ENCODE measurements at regions not wholly inside any gene's neighbourhood (a gene's known extent, or its start where the extent isn't known, plus 50 kb on each side); places are given as distances from the start of the nearest gene placed in this dataset.

DNA sequence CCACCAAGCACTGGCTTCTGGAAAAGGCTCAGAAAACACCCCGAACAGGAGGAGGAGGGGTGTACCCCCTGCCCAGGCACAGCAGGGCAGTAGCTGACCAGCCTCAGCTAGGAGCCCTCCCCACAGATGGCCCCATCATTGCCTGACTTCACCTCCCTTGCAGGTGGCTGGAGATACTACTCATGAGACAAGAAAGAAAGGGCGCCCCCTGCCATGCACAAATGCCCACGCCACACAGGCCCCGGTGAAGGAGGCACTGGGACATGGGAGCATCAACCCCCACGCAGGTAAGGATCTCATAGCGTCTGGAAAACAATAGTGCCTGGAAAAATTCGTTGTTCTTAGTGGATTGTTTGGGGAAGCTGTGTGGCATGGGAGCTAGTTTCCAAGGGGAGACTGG lies 240.6 kb downstream of the TFCP2L1 start:
- no peaks in the 10 kb centered on the region for H3K9me3 Mint-ChIP-seq (ENCODE audit: low read depth)
- peaks cover 2% of the 10 kb centered on the region for H3K27me3 Mint-ChIP-seq
- no peak overlapping the region for H3K4me3 Mint-ChIP-seq
- H3K4me1 Mint-ChIP-seq (ENCODE audit: low read depth), result no peaks in the 10 kb centered on the region
- H3K27ac Mint-ChIP-seq, result no peak overlapping the region
- no peaks in the 10 kb centered on the region for H3K36me3 Mint-ChIP-seq

DNA sequence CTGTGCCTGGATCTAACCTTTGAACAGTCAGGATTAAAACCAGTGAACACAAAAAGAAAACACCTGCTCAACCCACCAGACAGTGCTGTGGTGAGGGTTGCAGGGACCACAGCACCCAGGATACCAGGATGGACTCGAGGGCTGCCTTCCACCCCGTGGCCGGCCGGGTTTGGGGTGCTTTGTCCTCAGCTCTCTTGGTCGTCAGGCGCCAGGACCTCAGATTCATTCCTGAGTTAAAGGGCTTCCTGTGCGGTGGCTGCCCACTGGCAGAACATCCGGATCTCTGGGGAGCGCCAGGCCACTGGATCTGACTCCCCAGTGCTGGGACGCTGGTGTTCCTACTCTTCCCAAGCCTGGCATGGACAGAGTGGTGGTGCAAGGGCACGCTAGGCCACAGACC lies 239.8 kb downstream of the TFCP2L1 start:
- Mint-ChIP-seq H3K4me3 (no peak overlapping the region), H3K36me3 (no peaks in the 10 kb centered on the region), H3K27me3 (no peaks in the 10 kb centered on the region)

DNA sequence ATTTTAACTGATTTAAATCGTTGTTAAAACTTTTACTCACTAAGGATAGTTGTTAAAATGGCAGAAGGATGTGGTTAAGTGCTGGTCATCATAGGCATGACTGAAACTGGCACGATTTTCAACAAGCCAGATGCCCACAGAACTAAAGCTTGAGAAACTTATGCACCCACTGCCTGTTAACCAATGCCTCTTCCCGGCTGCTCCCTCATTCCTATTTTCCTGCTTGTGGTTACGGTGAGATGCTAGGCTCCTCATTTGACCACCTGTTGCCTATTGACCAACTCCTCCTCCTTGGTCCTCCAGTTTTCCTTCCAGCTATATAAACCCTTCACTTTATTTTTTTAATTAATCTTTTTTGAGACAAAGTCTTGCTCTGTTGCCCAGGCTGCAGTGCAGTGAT lies 238.7 kb downstream of the TFCP2L1 start:
- Mint-ChIP-seq H3K9me3 (ENCODE audit: low read depth) (no peaks in the 10 kb centered on the region), H3K27me3 (no peaks in the 10 kb centered on the region), H3K27ac (no peak overlapping the region), H3K4me1 (ENCODE audit: low read depth) (no peaks in the 10 kb centered on the region), H3K36me3 (no peaks in the 10 kb centered on the region), H3K4me3 (no peak overlapping the region)

More for the DNA sequence above, 239.8 kb downstream of the TFCP2L1 start:
- no peaks in the 10 kb centered on the region for H3K4me1 Mint-ChIP-seq (ENCODE audit: low read depth)
- no peaks in the 10 kb centered on the region for H3K9me3 Mint-ChIP-seq (ENCODE audit: low read depth)
- no peak overlapping the region for H3K27ac Mint-ChIP-seq

GRCh38 chr2:121047383-121047782 lies 237.6 kb downstream of the TFCP2L1 start:
- H3K4me3 Mint-ChIP-seq, result no peak overlapping the region
- no peaks in the 10 kb centered on the region for H3K27me3 Mint-ChIP-seq
- H3K36me3 Mint-ChIP-seq, result no peaks in the 10 kb centered on the region
- H3K9me3 Mint-ChIP-seq (ENCODE audit: low read depth), result no peaks in the 10 kb centered on the region
- no peaks in the 10 kb centered on the region for H3K4me1 Mint-ChIP-seq (ENCODE audit: low read depth)
- H3K27ac Mint-ChIP-seq, result no peak overlapping the region

DNA sequence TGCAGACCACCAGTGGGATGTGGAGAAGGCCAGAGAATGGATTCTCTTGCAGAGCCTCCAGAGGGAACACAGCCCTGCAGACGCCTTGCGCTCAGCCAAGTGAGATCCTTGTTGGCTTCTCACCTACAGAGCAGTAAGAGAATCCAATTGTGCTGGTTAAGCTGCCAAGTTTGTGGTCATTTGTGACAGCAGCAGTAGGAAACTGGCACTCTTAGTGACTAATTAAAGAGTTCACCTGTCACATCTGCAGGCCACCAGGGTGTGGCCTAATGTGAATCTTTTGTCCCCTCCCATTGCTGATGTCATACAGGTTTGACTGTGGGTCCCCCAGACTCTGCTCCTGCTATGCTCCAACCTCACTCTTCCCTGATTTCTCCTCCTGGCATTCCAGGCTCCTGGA lies 235.9 kb downstream of the TFCP2L1 start:
- Mint-ChIP-seq H3K27me3 (no peaks in the 10 kb centered on the region), H3K27ac (no peak overlapping the region), H3K4me3 (no peak overlapping the region), H3K36me3 (no peaks in the 10 kb centered on the region), H3K9me3 (ENCODE audit: low read depth) (no peaks in the 10 kb centered on the region), H3K4me1 (ENCODE audit: low read depth) (no peaks in the 10 kb centered on the region)

GRCh38 chr2:121049950-121050585 lies 234.9 kb downstream of the TFCP2L1 start:
- H3K4me3 Mint-ChIP-seq, result no peak overlapping the region
- H3K9me3 Mint-ChIP-seq (ENCODE audit: low read depth), result no peaks in the 10 kb centered on the region
- no peaks in the 10 kb centered on the region for H3K4me1 Mint-ChIP-seq (ENCODE audit: low read depth)

DNA sequence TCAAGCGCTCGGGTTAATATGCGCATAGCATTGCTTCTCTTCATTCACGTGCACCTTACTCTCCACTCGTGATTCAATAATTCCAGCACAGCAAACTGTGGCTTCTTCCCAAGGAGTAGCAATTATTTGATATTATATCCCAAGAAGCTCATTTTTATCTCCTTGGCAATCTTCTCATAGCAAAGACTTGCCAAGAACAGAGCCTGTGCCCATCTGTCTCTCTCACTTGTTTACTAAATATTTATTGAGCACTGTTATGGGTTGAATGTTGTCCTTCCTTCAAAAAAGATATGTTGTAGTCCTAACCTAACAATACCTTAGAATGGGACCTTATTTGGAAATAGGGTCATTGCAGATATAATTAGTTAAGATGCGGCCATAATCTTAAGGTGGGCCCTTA lies 233.7 kb downstream of the TFCP2L1 start:
- no peak overlapping the region for H3K4me3 Mint-ChIP-seq
- no peaks in the 10 kb centered on the region for H3K27me3 Mint-ChIP-seq
- no peak overlapping the region for H3K27ac Mint-ChIP-seq
- no peaks in the 10 kb centered on the region for H3K36me3 Mint-ChIP-seq
- H3K9me3 Mint-ChIP-seq (ENCODE audit: low read depth), result no peaks in the 10 kb centered on the region
- no peaks in the 10 kb centered on the region for H3K4me1 Mint-ChIP-seq (ENCODE audit: low read depth)

More at GRCh38 chr2:121049950-121050585, 234.9 kb downstream of the TFCP2L1 start:
- H3K27ac Mint-ChIP-seq, result no peak overlapping the region
- no peaks in the 10 kb centered on the region for H3K36me3 Mint-ChIP-seq
- no peaks in the 10 kb centered on the region for H3K27me3 Mint-ChIP-seq

- no peak overlapping the region for H3K27ac Mint-ChIP-seq
- H3K4me1 Mint-ChIP-seq (ENCODE audit: low read depth), result no peaks in the 10 kb centered on the region
- no peaks in the 10 kb centered on the region for H3K27me3 Mint-ChIP-seq
- no peak overlapping the region for H3K4me3 Mint-ChIP-seq
- no peaks in the 10 kb centered on the region for H3K36me3 Mint-ChIP-seq
- no peaks in the 10 kb centered on the region for H3K9me3 Mint-ChIP-seq (ENCODE audit: low read depth)
These were observed 233.0 kb downstream of the TFCP2L1 start for GRCh38 chr2:121052023-121052422.

- no peaks in the 10 kb centered on the region for H3K4me1 Mint-ChIP-seq (ENCODE audit: low read depth)
- no peak overlapping the region for H3K27ac Mint-ChIP-seq
- H3K4me3 Mint-ChIP-seq, result no peak overlapping the region
- H3K27me3 Mint-ChIP-seq, result no peaks in the 10 kb centered on the region
- no peaks in the 10 kb centered on the region for H3K9me3 Mint-ChIP-seq (ENCODE audit: low read depth)
- H3K36me3 Mint-ChIP-seq, result no peaks in the 10 kb centered on the region
These were observed 232.5 kb downstream of the TFCP2L1 start for GRCh38 chr2:121052521-121052920.

DNA sequence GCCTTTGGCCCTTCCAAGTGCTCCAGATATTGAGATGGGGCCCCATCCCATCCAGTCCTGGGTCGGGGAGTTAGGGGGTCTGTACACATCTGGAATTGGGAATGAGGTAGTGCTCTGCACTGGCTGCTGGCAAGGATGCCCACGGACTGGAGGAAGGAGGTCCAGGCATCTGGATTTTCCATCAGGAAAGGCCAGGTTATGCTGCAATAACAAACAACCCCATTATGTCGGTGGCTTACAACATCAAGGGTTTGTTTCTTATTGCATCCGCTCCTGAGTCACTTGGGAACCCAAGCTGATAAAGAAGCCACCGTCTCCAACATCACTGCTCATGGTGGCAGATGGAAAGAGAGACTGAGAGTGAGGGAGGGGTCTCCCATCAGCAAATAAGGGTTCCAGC lies 229.9 kb downstream of the TFCP2L1 start:
- Mint-ChIP-seq H3K27ac (no peak overlapping the region), H3K4me3 (no peak overlapping the region)

GRCh38 chr2:121055501-121055900 lies 229.5 kb downstream of the TFCP2L1 start:
- no peaks in the 10 kb centered on the region for H3K27me3 Mint-ChIP-seq
- no peaks in the 10 kb centered on the region for H3K4me1 Mint-ChIP-seq (ENCODE audit: low read depth)
- H3K36me3 Mint-ChIP-seq, result no peaks in the 10 kb centered on the region
- H3K9me3 Mint-ChIP-seq (ENCODE audit: low read depth), result no peaks in the 10 kb centered on the region
- H3K4me3 Mint-ChIP-seq, result no peak overlapping the region
- no peak overlapping the region for H3K27ac Mint-ChIP-seq

More for the DNA sequence above, 229.9 kb downstream of the TFCP2L1 start:
- Mint-ChIP-seq H3K4me1 (ENCODE audit: low read depth) (no peaks in the 10 kb centered on the region), H3K9me3 (ENCODE audit: low read depth) (no peaks in the 10 kb centered on the region), H3K36me3 (no peaks in the 10 kb centered on the region), H3K27me3 (no peaks in the 10 kb centered on the region)

GRCh38 chr2:121058852-121059558 lies 226.0 kb downstream of the TFCP2L1 start:
- Mint-ChIP-seq H3K9me3 (ENCODE audit: low read depth) (no peaks in the 10 kb centered on the region), H3K4me1 (ENCODE audit: low read depth) (no peaks in the 10 kb centered on the region), H3K4me3 (no peak overlapping the region), H3K27me3 (peaks cover 4% of the 10 kb centered on the region), H3K27ac (no peak overlapping the region), H3K36me3 (no peaks in the 10 kb centered on the region)

GRCh38 chr2:121059651-121060649 lies 225.1 kb downstream of the TFCP2L1 start:
- H3K4me1 Mint-ChIP-seq (ENCODE audit: low read depth), result no peaks in the 10 kb centered on the region
- no peak overlapping the region for H3K27ac Mint-ChIP-seq
- H3K9me3 Mint-ChIP-seq (ENCODE audit: low read depth), result no peaks in the 10 kb centered on the region
- H3K36me3 Mint-ChIP-seq, result no peaks in the 10 kb centered on the region
- H3K27me3 Mint-ChIP-seq, result peaks cover 6% of the 10 kb centered on the region
- no peak overlapping the region for H3K4me3 Mint-ChIP-seq

DNA sequence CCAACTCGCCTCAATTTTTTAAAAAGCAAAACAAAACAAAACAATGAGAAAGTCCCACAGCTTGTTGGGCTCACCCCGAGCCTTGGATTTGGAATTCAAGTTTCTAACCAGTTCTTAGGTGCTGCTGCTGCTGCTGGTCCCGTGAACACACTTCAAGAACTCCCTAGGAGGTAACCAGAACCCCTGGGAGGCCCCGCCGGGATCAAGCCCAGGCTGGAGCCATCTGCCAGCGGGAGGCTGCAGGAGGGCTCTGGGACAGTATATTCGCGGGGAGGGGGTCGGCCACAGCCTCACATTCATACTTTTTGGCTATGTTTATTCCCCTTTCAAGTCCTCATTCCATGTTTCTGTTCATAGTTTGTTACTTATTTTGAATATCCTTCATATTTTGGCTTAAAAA lies 223.4 kb downstream of the TFCP2L1 start:
- peaks cover 7% of the 10 kb centered on the region for H3K27me3 Mint-ChIP-seq
- H3K4me3 Mint-ChIP-seq, result no peak overlapping the region
- no peaks in the 10 kb centered on the region for H3K36me3 Mint-ChIP-seq
- H3K4me1 Mint-ChIP-seq (ENCODE audit: low read depth), result no peaks in the 10 kb centered on the region
- no peaks in the 10 kb centered on the region for H3K9me3 Mint-ChIP-seq (ENCODE audit: low read depth)
- H3K27ac Mint-ChIP-seq, result no peak overlapping the region

GRCh38 chr2:121063471-121063870 lies 221.5 kb downstream of the TFCP2L1 start:
- Mint-ChIP-seq H3K4me1 (ENCODE audit: low read depth) (no peaks in the 10 kb centered on the region), H3K4me3 (no peak overlapping the region), H3K36me3 (no peaks in the 10 kb centered on the region), H3K27ac (no peak overlapping the region), H3K27me3 (peaks cover 7% of the 10 kb centered on the region), H3K9me3 (ENCODE audit: low read depth) (no peaks in the 10 kb centered on the region)

All from activated naive CD8-positive, alpha-beta T cell (primary cell).